ENCODE measurements at regions not wholly inside any gene's neighbourhood (a gene's known extent, or its start where the extent isn't known, plus 50 kb on each side); places are given as distances from the start of the nearest gene placed in this dataset.
"Not testable (repeated sequence)": the region's sequence is repeated elsewhere in the genome, so short reads cannot be mapped to it uniquely, and the experiment has no call there.

GRCh38 chrX:1870421-1870820 lies 255.6 kb downstream of the ASMT start:
- 30 to 31% methylated on average over 4 of the region's 4 CpGs for WGBS, 2 donors
- H3K36me3 ChIP-seq (ENCODE audit: control insufficient read depth in 1 of 2, insufficient read depth in 2 of 2, low read length in 1 of 2): no peaks in the 10 kb centered on the region
- ATAC-seq (ENCODE audit: low FRiP score): no peak
- H3K9me3 ChIP-seq (ENCODE audit: control insufficient read depth, low read length): no peaks in the 10 kb centered on the region
- intact Hi-C loops (cut with DNase I): no loop called here
- no peak overlapping the region for H3K27ac ChIP-seq (ENCODE audit: low read depth in 1 of 2, low read length in 2 of 2)
- no peak overlapping the region for H3K4me3 ChIP-seq (ENCODE audit: low read length in 2 of 2)
- no peaks in the 10 kb centered on the region for H3K27me3 ChIP-seq (ENCODE audit: control insufficient read depth in 1 of 2, insufficient read depth in 2 of 2, low read length in 1 of 2)
- DNase-seq: no peak
- no peaks in the 10 kb centered on the region for H3K4me1 ChIP-seq (ENCODE audit: control insufficient read depth in 1 of 2, insufficient read depth in 2 of 2, low read length in 2 of 2)

- intact Hi-C loops (cut with DNase I): no loop called here
- Histone ChIP-seq H3K4me3 (ENCODE audit: low read length in 2 of 2) (no peak overlapping the region), H3K27ac (ENCODE audit: low read depth in 1 of 2, low read length in 2 of 2) (no peak overlapping the region), H3K36me3 (ENCODE audit: control insufficient read depth in 1 of 2, insufficient read depth in 2 of 2, low read length in 1 of 2) (no peaks in the 10 kb centered on the region), H3K27me3 (ENCODE audit: control insufficient read depth in 1 of 2, insufficient read depth in 2 of 2, low read length in 1 of 2) (no peaks in the 10 kb centered on the region), H3K4me1 (ENCODE audit: control insufficient read depth in 1 of 2, insufficient read depth in 2 of 2, low read length in 2 of 2) (no peaks in the 10 kb centered on the region), H3K9me3 (ENCODE audit: control insufficient read depth, low read length) (no peaks in the 10 kb centered on the region)
- 96 to 97% methylated on average over 5 of the region's 5 CpGs for WGBS, 2 donors
- DNase-seq (no peak), ATAC-seq (ENCODE audit: low FRiP score) (no peak)
These were observed 257.0 kb downstream of the ASMT start for GRCh38 chrX:1871887-1872286.

- Histone ChIP-seq H3K36me3 (ENCODE audit: control insufficient read depth in 1 of 2, insufficient read depth in 2 of 2, low read length in 1 of 2) (no peaks in the 10 kb centered on the region), H3K9me3 (ENCODE audit: control insufficient read depth, low read length) (no peaks in the 10 kb centered on the region), H3K27me3 (ENCODE audit: control insufficient read depth in 1 of 2, insufficient read depth in 2 of 2, low read length in 1 of 2) (no peaks in the 10 kb centered on the region), H3K4me3 (ENCODE audit: low read length in 2 of 2) (no peak overlapping the region), H3K4me1 (ENCODE audit: control insufficient read depth in 1 of 2, insufficient read depth in 2 of 2, low read length in 2 of 2) (no peaks in the 10 kb centered on the region), H3K27ac (ENCODE audit: low read depth in 1 of 2, low read length in 2 of 2) (no peak overlapping the region)
- DNase-seq (no peak), ATAC-seq (ENCODE audit: low FRiP score) (no peak)
- intact Hi-C loops (cut with DNase I): no loop called here
- WGBS, 2 donors: 59 to 62% methylated on average over 1 of the region's 1 CpG
These were observed 258.8 kb downstream of the ASMT start for GRCh38 chrX:1873671-1874070.

GRCh38 chrX:1874416-1874815 lies 259.6 kb downstream of the ASMT start:
- no peaks in the 10 kb centered on the region for H3K27me3 ChIP-seq (ENCODE audit: control insufficient read depth in 1 of 2, insufficient read depth in 2 of 2, low read length in 1 of 2)
- no peaks in the 10 kb centered on the region for H3K4me1 ChIP-seq (ENCODE audit: control insufficient read depth in 1 of 2, insufficient read depth in 2 of 2, low read length in 2 of 2)
- no peak for ATAC-seq (ENCODE audit: low FRiP score)
- H3K9me3 ChIP-seq (ENCODE audit: control insufficient read depth, low read length): no peaks in the 10 kb centered on the region
- WGBS, 2 donors: 79 to 80% methylated on average over 6 of the region's 6 CpGs
- no peak overlapping the region for H3K27ac ChIP-seq (ENCODE audit: low read depth in 1 of 2, low read length in 2 of 2)
- intact Hi-C loops (cut with DNase I): no loop called here
- no peaks in the 10 kb centered on the region for H3K36me3 ChIP-seq (ENCODE audit: control insufficient read depth in 1 of 2, insufficient read depth in 2 of 2, low read length in 1 of 2)
- DNase-seq: no peak
- no peak overlapping the region for H3K4me3 ChIP-seq (ENCODE audit: low read length in 2 of 2)

- WGBS, 2 donors: 91 to 94% methylated on average over 9 of the region's 9 CpGs
- no peaks in the 10 kb centered on the region for H3K4me1 ChIP-seq (ENCODE audit: control insufficient read depth in 1 of 2, insufficient read depth in 2 of 2, low read length in 2 of 2)
- intact Hi-C loops (cut with DNase I): no loop called here
- no peaks in the 10 kb centered on the region for H3K9me3 ChIP-seq (ENCODE audit: control insufficient read depth, low read length)
- ATAC-seq (ENCODE audit: low FRiP score): no peak
- H3K27me3 ChIP-seq (ENCODE audit: control insufficient read depth in 1 of 2, insufficient read depth in 2 of 2, low read length in 1 of 2): no peaks in the 10 kb centered on the region
- no peak overlapping the region for H3K27ac ChIP-seq (ENCODE audit: low read depth in 1 of 2, low read length in 2 of 2)
- no peaks in the 10 kb centered on the region for H3K36me3 ChIP-seq (ENCODE audit: control insufficient read depth in 1 of 2, insufficient read depth in 2 of 2, low read length in 1 of 2)
- no peak overlapping the region for H3K4me3 ChIP-seq (ENCODE audit: low read length in 2 of 2)
- no peak for DNase-seq
These were observed 260.0 kb downstream of the ASMT start for GRCh38 chrX:1874899-1875298.

- H3K36me3 ChIP-seq (ENCODE audit: control insufficient read depth in 1 of 2, insufficient read depth in 2 of 2, low read length in 1 of 2): no peaks in the 10 kb centered on the region
- no peaks in the 10 kb centered on the region for H3K4me1 ChIP-seq (ENCODE audit: control insufficient read depth in 1 of 2, insufficient read depth in 2 of 2, low read length in 2 of 2)
- H3K27ac ChIP-seq (ENCODE audit: low read depth in 1 of 2, low read length in 2 of 2): no peak overlapping the region
- ATAC-seq (ENCODE audit: low FRiP score) (no peak), DNase-seq (no peak)
- intact Hi-C loops (cut with DNase I): no loop called here
- no peaks in the 10 kb centered on the region for H3K27me3 ChIP-seq (ENCODE audit: control insufficient read depth in 1 of 2, insufficient read depth in 2 of 2, low read length in 1 of 2)
- no peaks in the 10 kb centered on the region for H3K9me3 ChIP-seq (ENCODE audit: control insufficient read depth, low read length)
- 95 to 96% methylated on average over 7 of the region's 7 CpGs for WGBS, 2 donors
- H3K4me3 ChIP-seq (ENCODE audit: low read length in 2 of 2): no peak overlapping the region
These were observed 261.2 kb downstream of the ASMT start for GRCh38 chrX:1876041-1876440.

GRCh38 chrX:1877780-1878179 lies 262.9 kb downstream of the ASMT start:
- H3K27me3 ChIP-seq (ENCODE audit: control insufficient read depth in 1 of 2, insufficient read depth in 2 of 2, low read length in 1 of 2): no peaks in the 10 kb centered on the region
- no peak overlapping the region for H3K27ac ChIP-seq (ENCODE audit: low read depth in 1 of 2, low read length in 2 of 2)
- ATAC-seq (ENCODE audit: low FRiP score) (no peak), DNase-seq (no peak)
- H3K36me3 ChIP-seq (ENCODE audit: control insufficient read depth in 1 of 2, insufficient read depth in 2 of 2, low read length in 1 of 2): no peaks in the 10 kb centered on the region
- H3K4me3 ChIP-seq (ENCODE audit: low read length in 2 of 2): no peak overlapping the region
- no peaks in the 10 kb centered on the region for H3K9me3 ChIP-seq (ENCODE audit: control insufficient read depth, low read length)
- WGBS, 2 donors: 66 to 69% methylated on average over 7 of the region's 7 CpGs
- H3K4me1 ChIP-seq (ENCODE audit: control insufficient read depth in 1 of 2, insufficient read depth in 2 of 2, low read length in 2 of 2): no peaks in the 10 kb centered on the region
- intact Hi-C loops (cut with DNase I): no loop called here

GRCh38 chrX:1880884-1881817 lies 266.3 kb downstream of the ASMT start:
- not testable (repeated sequence) for ATAC-seq (ENCODE audit: low FRiP score)

GRCh38 chrX:1883772-1884171 lies 268.9 kb downstream of the ASMT start:
- DNase-seq (no peak), ATAC-seq (ENCODE audit: low FRiP score) (no peak)
- no peaks in the 10 kb centered on the region for H3K36me3 ChIP-seq (ENCODE audit: control insufficient read depth in 1 of 2, insufficient read depth in 2 of 2, low read length in 1 of 2)
- intact Hi-C loops (cut with DNase I): no loop called here
- no peak overlapping the region for H3K4me3 ChIP-seq (ENCODE audit: low read length in 2 of 2)
- 54 to 57% methylated on average over 8 of the region's 8 CpGs for WGBS, 2 donors
- H3K4me1 ChIP-seq (ENCODE audit: control insufficient read depth in 1 of 2, insufficient read depth in 2 of 2, low read length in 2 of 2): no peaks in the 10 kb centered on the region
- H3K27me3 ChIP-seq (ENCODE audit: control insufficient read depth in 1 of 2, insufficient read depth in 2 of 2, low read length in 1 of 2): no peaks in the 10 kb centered on the region
- no peak overlapping the region for H3K27ac ChIP-seq (ENCODE audit: low read depth in 1 of 2, low read length in 2 of 2)
- peaks cover 2% of the 10 kb centered on the region for H3K9me3 ChIP-seq (ENCODE audit: control insufficient read depth, low read length)

More at GRCh38 chrX:1880884-1881817, 266.3 kb downstream of the ASMT start:
- intact Hi-C loops (cut with DNase I); DNase-seq; H3K4me3 ChIP-seq (ENCODE audit: low read length in 2 of 2); H3K9me3 ChIP-seq (ENCODE audit: control insufficient read depth, low read length); H3K4me1 ChIP-seq (ENCODE audit: control insufficient read depth in 1 of 2, insufficient read depth in 2 of 2, low read length in 2 of 2); H3K36me3 ChIP-seq (ENCODE audit: control insufficient read depth in 1 of 2, insufficient read depth in 2 of 2, low read length in 1 of 2); H3K27me3 ChIP-seq (ENCODE audit: control insufficient read depth in 1 of 2, insufficient read depth in 2 of 2, low read length in 1 of 2); H3K27ac ChIP-seq (ENCODE audit: low read depth in 1 of 2, low read length in 2 of 2): not testable (repeated sequence)
- WGBS, 2 donors: 88% methylated on average over 10 of the region's 10 CpGs

Data from aorta (tissue), 5 donors.